ENCODE measurements at regions not wholly inside any gene's neighbourhood (a gene's known extent, or its start where the extent isn't known, plus 50 kb on each side); places are given as distances from the start of the nearest gene placed in this dataset.

- TF ChIP-seq CTCF (IDR thresholded peaks at IDR 0.05; ENCODE audit: poor library complexity), result no peak
- TF ChIP-seq EZH2phosphoT487 (IDR thresholded peaks at IDR 0.05; ENCODE audit: low read depth, severe bottlenecking, unreplicated experiment), result no peak
Measured at GRCh38 chr2:63695583-63695982, 106.8 kb downstream of the MDH1 start.

Measured in hepatocyte (in vitro differentiated cells).